ENCODE measurements at regions not wholly inside any gene's neighbourhood (a gene's known extent, or its start where the extent isn't known, plus 50 kb on each side); places are given as distances from the start of the nearest gene placed in this dataset.
"Not testable (repeated sequence)": the region's sequence is repeated elsewhere in the genome, so short reads cannot be mapped to it uniquely, and the experiment has no call there.

- H3K27me3 ChIP-seq = no peaks in the 10 kb centered on the region
- DNase-seq = no peak
- no peak for TF ChIP-seq POLR2A (IDR thresholded peaks at IDR 0.05)
- no peak for TF ChIP-seq EP300 (IDR thresholded peaks at IDR 0.05)
- TF ChIP-seq CTCF (IDR thresholded peaks at IDR 0.05) = no peak
- no peaks in the 10 kb centered on the region for H3K9me3 ChIP-seq
- H3K4me3 ChIP-seq = no peak overlapping the region
- 56 to 70% methylated on average over 1 of the region's 1 CpG for WGBS, 2 donors
- H3K27ac ChIP-seq = no peak overlapping the region
- H3K4me1 ChIP-seq = no peaks in the 10 kb centered on the region
- intact Hi-C loops (cut with DNase I) = no loop called here
- no peaks in the 10 kb centered on the region for H3K36me3 ChIP-seq
These were observed 61.1 kb upstream of the TBX18 start for GRCh38 chr6:84825461-84825860.

GRCh38 chr6:84821314-84821713, 56.9 kb upstream of the TBX18 start:
- H3K36me3 ChIP-seq; intact Hi-C loops (cut with DNase I); H3K27ac ChIP-seq; H3K27me3 ChIP-seq; DNase-seq; H3K4me3 ChIP-seq; H3K9me3 ChIP-seq; H3K4me1 ChIP-seq: not testable (repeated sequence)
- WGBS, 2 donors = 82 to 84% methylated on average over 1 of the region's 1 CpG

- Histone ChIP-seq H3K9me3 (no peaks in the 10 kb centered on the region), H3K27me3 (no peaks in the 10 kb centered on the region), H3K36me3 (no peaks in the 10 kb centered on the region), H3K4me1 (no peaks in the 10 kb centered on the region), H3K4me3 (no peak overlapping the region), H3K27ac (no peak overlapping the region)
- no peak for DNase-seq
- 74 to 75% methylated on average over 3 of the region's 3 CpGs for WGBS, 2 donors
- TF ChIP-seq POLR2AphosphoS5 (IDR thresholded peaks at IDR 0.05) (no peak), CTCF (IDR thresholded peaks at IDR 0.05) (no peak), EP300 (IDR thresholded peaks at IDR 0.05) (no peak), POLR2A (IDR thresholded peaks at IDR 0.05) (no peak)
- intact Hi-C loops (cut with DNase I) = no loop called here
These were observed 52.3 kb upstream of the TBX18 start for GRCh38 chr6:84816741-84817140.

GRCh38 chr6:84815896-84816735, 51.7 kb upstream of the TBX18 start:
- H3K4me3 ChIP-seq = no peak overlapping the region
- no peaks in the 10 kb centered on the region for H3K4me1 ChIP-seq
- no peaks in the 10 kb centered on the region for H3K27me3 ChIP-seq
- intact Hi-C loops (cut with DNase I) = no loop called here
- no peak for TF ChIP-seq CTCF (IDR thresholded peaks at IDR 0.05)
- no peak for TF ChIP-seq EP300 (IDR thresholded peaks at IDR 0.05)
- no peak for TF ChIP-seq POLR2AphosphoS5 (IDR thresholded peaks at IDR 0.05)
- TF ChIP-seq POLR2A (IDR thresholded peaks at IDR 0.05) = no peak
- WGBS, 2 donors = 80 to 86% methylated on average over 3 of the region's 3 CpGs
- H3K27ac ChIP-seq = no peak overlapping the region
- no peak for DNase-seq
- H3K9me3 ChIP-seq = no peaks in the 10 kb centered on the region
- H3K36me3 ChIP-seq = no peaks in the 10 kb centered on the region

Small RNA genes lying in the stretch of these regions (small RNA-seq; reads per million reads assigned to genes)
- gene AL109941.1 = 0 reads per million in 3 donors

All from sigmoid colon (tissue), 6 donors.